H1 (cell line): ENCODE measurements at regions not wholly inside any gene's neighbourhood (a gene's known extent, or its start where the extent isn't known, plus 50 kb on each side); places are given as distances from the start of the nearest gene placed in this dataset.

Experiments used
- EZH2 ChIP-seq: fragments of 200-600 bp; sonication (generic); IDR thresholded peaks from 2 replicates; pipeline ENCODE4 v1.7.1; 2012; ENCODE audit warnings: low read depth, mild to moderate bottlenecking, moderate library complexity, low read length, inconsistent platforms; ENCODE audit not compliant: severe bottlenecking
- FOSL1 ChIP-seq: IDR thresholded peaks from 2 replicates; pipeline ENCODE4 v1.6.1; 2011; ENCODE audit warnings: mild to moderate bottlenecking, low read depth, low read length, moderate library complexity; ENCODE audit not compliant: insufficient read depth
- RAD21 ChIP-seq, 2 experiments: IDR thresholded peaks in 1 of 2; conservative IDR thresholded peaks in 1 of 2; 2 replicates each; pipeline ENCODE4 v1.6.1; 2011; ENCODE audit warnings: low read depth in 2 of 2, low read length in 2 of 2, improper control_type of control experiment in 1 of 2, inconsistent platforms in 1 of 2, mild to moderate bottlenecking in 1 of 2, moderate library complexity in 1 of 2
- RFX5 ChIP-seq: IDR thresholded peaks from 2 replicates; pipeline ENCODE4 v1.6.1; 2011; ENCODE audit warnings: low read depth, low read length, improper control_type of control experiment, borderline replicate concordance
- TF ChIP-seq, protein P1 (sequence below), 3 experiments: IDR thresholded peaks; 1 replicate in 2 of 3; 2 replicates in 1 of 3; pipeline versions ENCODE4 v1.5.1 to v1.6.1; 2011; ENCODE audit warnings: low read length in 3 of 3, mild to moderate bottlenecking in 3 of 3, inconsistent platforms in 2 of 3, low read depth in 1 of 3, moderate library complexity in 1 of 3; ENCODE audit not compliant: insufficient read depth in 1 of 3; ENCODE audit errors: control extremely low read depth in 1 of 3

DNA sequence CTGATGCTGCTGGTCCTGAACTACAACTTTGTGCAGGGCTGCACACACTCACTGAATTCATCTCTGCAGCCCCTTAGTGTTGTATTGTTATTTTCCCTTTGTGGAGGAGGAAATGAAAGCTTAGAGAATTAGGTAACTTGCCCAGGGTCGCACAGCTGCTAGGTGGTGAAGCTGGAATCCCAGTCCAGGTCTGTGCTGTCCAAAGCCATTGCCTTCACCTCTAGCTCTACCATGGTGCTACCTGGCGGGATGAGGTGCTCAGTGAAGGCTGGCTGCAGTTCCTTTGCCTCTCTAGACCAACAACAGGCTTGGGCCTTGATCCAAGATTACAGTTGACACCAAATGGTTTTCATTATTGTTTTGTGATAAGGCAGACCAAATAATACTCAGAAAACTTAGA is 177.8 kb upstream of the PITX1 start:
- TF ChIP-seq, protein P1, sequence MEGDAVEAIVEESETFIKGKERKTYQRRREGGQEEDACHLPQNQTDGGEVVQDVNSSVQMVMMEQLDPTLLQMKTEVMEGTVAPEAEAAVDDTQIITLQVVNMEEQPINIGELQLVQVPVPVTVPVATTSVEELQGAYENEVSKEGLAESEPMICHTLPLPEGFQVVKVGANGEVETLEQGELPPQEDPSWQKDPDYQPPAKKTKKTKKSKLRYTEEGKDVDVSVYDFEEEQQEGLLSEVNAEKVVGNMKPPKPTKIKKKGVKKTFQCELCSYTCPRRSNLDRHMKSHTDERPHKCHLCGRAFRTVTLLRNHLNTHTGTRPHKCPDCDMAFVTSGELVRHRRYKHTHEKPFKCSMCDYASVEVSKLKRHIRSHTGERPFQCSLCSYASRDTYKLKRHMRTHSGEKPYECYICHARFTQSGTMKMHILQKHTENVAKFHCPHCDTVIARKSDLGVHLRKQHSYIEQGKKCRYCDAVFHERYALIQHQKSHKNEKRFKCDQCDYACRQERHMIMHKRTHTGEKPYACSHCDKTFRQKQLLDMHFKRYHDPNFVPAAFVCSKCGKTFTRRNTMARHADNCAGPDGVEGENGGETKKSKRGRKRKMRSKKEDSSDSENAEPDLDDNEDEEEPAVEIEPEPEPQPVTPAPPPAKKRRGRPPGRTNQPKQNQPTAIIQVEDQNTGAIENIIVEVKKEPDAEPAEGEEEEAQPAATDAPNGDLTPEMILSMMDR (IDR thresholded peaks at IDR 0.05; ENCODE audit: control extremely low read depth in 1 of 3, insufficient read depth in 1 of 3, low read depth in 1 of 3, low read length in 3 of 3): no peak
- no peak for TF ChIP-seq RFX5
- no peak for TF ChIP-seq FOSL1
- TF ChIP-seq RAD21 (IDR thresholded peaks at IDR 0.05 in 1 of 2, conservative IDR thresholded peaks at IDR 0.05 in 1 of 2; ENCODE audit: low read depth in 2 of 2, low read length in 2 of 2): no peak
- TF ChIP-seq EZH2: no peak
